ENCODE measurements at regions not wholly inside any gene's neighbourhood (a gene's known extent, or its start where the extent isn't known, plus 50 kb on each side); places are given as distances from the start of the nearest gene placed in this dataset.

DNA sequence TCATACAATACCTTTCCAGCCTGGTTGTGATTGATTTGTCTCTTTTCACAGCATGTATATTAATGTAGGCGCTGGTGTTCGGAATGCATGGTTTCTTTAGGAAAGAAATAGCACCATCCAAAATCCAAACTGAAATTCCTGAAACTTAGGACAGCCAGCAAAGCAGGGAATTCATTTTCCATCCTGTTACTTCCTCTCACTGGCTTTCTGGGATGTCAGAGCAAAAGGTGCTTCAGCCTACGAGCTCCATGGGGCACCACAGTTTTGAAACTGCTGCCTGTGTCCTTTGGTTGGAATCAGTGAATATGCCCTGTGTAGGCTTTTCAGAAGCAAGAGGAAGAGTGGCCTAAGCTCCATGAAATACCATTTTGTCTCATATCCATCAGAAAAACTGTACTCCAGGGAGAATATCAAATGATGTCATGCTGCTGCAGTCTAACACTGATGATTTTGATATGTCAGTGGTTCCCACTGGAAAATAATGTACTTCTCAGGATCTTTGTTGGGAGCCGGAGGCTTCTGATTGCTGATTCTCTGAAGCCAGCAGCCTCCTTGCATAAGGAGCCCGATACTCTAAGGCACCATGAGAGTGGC is 117.8 kb upstream of the SERP2 start:
- H3F3A ChIP-seq (replicated peaks; ENCODE audit: low read depth), result no peaks in the 10 kb centered on the region
- no peak overlapping the region for H3K4me2 ChIP-seq
- H3K4me3 ChIP-seq, result no peak overlapping the region
- no peaks in the 10 kb centered on the region for H3K79me2 ChIP-seq (replicated peaks; ENCODE audit: insufficient read depth)
- H4K20me1 ChIP-seq (replicated peaks; ENCODE audit: insufficient read depth), result no peaks in the 10 kb centered on the region
- TF ChIP-seq JUNB (IDR thresholded peaks at IDR 0.05; ENCODE audit: unreplicated experiment), result no peak
- TF ChIP-seq NANOG (IDR thresholded peaks at IDR 0.05; ENCODE audit: borderline replicate concordance), result no peak
- H3K9me3 Mint-ChIP-seq, result no peaks in the 10 kb centered on the region
- H3K9me2 ChIP-seq (ENCODE audit: insufficient read depth), result peaks cover 16% of the 10 kb centered on the region; the same call in 1 of the 2 replicates
- H3K4me1 ChIP-seq (ENCODE audit: insufficient read depth), result peaks cover 11% of the 10 kb centered on the region
- no peak overlapping the region for H3K27ac Mint-ChIP-seq
- peak overlapping the region; percentile 35; the same call in 1 of the 2 replicates for H2AFZ ChIP-seq
- no peak overlapping the region for H3K27ac ChIP-seq (ENCODE audit: low read depth)
- H3K36me3 Mint-ChIP-seq (ENCODE audit: low read depth), result no peaks in the 10 kb centered on the region
- DNase-seq (ENCODE audit: low spot score), result no peak
- no peaks in the 10 kb centered on the region for H3K36me3 ChIP-seq (ENCODE audit: insufficient read depth)
- H3K4me3 Mint-ChIP-seq, result no peak overlapping the region
- H3K27me3 Mint-ChIP-seq (ENCODE audit: insufficient read depth, low read depth, poor library complexity), result no peaks in the 10 kb centered on the region
- H3K27me3 ChIP-seq (ENCODE audit: insufficient read depth), result no peaks in the 10 kb centered on the region
- ATAC-seq, result no peak; the same call in 2 of the 3 replicates
- peaks cover 14% of the 10 kb centered on the region; the same call in 2 of the 3 replicates for H3K4me1 Mint-ChIP-seq

DNA sequence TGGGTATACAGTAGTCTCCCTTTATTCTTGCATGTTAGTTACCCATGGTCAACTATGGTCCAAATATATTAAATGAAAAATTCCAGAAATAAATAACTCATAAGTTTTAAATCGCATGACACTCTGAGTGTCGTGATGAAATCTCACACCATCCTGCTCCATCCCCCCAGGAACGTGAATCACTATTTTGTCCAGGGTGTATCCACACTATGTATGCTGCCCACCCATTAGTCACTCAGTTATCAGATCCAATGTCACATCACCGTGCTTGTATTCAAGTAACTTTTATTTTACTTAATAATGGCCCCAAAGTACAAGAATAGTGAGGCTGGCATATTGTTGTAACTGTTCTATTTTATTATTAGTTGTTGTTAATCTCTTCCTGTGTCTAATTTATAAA is 115.8 kb upstream of the SERP2 start:
- H3K4me3 ChIP-seq, result no peak overlapping the region
- no peaks in the 10 kb centered on the region for H3K36me3 Mint-ChIP-seq (ENCODE audit: low read depth)
- H3K79me2 ChIP-seq (replicated peaks; ENCODE audit: insufficient read depth), result no peaks in the 10 kb centered on the region
- H3F3A ChIP-seq (replicated peaks; ENCODE audit: low read depth), result no peaks in the 10 kb centered on the region
- H3K4me1 ChIP-seq (ENCODE audit: insufficient read depth), result peaks cover 11% of the 10 kb centered on the region
- ATAC-seq (no peak), DNase-seq (ENCODE audit: low spot score) (no peak)
- no peak overlapping the region for H2AFZ ChIP-seq
- H3K36me3 ChIP-seq (ENCODE audit: insufficient read depth), result no peaks in the 10 kb centered on the region
- H3K9me2 ChIP-seq (ENCODE audit: insufficient read depth), result peaks cover 20% of the 10 kb centered on the region; the same call in 1 of the 2 replicates
- no peak overlapping the region for H3K27ac Mint-ChIP-seq
- no peaks in the 10 kb centered on the region for H3K27me3 ChIP-seq (ENCODE audit: insufficient read depth)
- H4K20me1 ChIP-seq (replicated peaks; ENCODE audit: insufficient read depth), result no peaks in the 10 kb centered on the region
- no peak overlapping the region for H3K27ac ChIP-seq (ENCODE audit: low read depth)
- H3K4me1 Mint-ChIP-seq, result peaks cover 14% of the 10 kb centered on the region; the same call in 2 of the 3 replicates
- H3K4me2 ChIP-seq, result no peak overlapping the region
- H3K4me3 Mint-ChIP-seq, result no peak overlapping the region
- no peaks in the 10 kb centered on the region for H3K27me3 Mint-ChIP-seq (ENCODE audit: insufficient read depth, low read depth, poor library complexity)
- no peaks in the 10 kb centered on the region for H3K9me3 Mint-ChIP-seq
- TF ChIP-seq, protein P1, sequence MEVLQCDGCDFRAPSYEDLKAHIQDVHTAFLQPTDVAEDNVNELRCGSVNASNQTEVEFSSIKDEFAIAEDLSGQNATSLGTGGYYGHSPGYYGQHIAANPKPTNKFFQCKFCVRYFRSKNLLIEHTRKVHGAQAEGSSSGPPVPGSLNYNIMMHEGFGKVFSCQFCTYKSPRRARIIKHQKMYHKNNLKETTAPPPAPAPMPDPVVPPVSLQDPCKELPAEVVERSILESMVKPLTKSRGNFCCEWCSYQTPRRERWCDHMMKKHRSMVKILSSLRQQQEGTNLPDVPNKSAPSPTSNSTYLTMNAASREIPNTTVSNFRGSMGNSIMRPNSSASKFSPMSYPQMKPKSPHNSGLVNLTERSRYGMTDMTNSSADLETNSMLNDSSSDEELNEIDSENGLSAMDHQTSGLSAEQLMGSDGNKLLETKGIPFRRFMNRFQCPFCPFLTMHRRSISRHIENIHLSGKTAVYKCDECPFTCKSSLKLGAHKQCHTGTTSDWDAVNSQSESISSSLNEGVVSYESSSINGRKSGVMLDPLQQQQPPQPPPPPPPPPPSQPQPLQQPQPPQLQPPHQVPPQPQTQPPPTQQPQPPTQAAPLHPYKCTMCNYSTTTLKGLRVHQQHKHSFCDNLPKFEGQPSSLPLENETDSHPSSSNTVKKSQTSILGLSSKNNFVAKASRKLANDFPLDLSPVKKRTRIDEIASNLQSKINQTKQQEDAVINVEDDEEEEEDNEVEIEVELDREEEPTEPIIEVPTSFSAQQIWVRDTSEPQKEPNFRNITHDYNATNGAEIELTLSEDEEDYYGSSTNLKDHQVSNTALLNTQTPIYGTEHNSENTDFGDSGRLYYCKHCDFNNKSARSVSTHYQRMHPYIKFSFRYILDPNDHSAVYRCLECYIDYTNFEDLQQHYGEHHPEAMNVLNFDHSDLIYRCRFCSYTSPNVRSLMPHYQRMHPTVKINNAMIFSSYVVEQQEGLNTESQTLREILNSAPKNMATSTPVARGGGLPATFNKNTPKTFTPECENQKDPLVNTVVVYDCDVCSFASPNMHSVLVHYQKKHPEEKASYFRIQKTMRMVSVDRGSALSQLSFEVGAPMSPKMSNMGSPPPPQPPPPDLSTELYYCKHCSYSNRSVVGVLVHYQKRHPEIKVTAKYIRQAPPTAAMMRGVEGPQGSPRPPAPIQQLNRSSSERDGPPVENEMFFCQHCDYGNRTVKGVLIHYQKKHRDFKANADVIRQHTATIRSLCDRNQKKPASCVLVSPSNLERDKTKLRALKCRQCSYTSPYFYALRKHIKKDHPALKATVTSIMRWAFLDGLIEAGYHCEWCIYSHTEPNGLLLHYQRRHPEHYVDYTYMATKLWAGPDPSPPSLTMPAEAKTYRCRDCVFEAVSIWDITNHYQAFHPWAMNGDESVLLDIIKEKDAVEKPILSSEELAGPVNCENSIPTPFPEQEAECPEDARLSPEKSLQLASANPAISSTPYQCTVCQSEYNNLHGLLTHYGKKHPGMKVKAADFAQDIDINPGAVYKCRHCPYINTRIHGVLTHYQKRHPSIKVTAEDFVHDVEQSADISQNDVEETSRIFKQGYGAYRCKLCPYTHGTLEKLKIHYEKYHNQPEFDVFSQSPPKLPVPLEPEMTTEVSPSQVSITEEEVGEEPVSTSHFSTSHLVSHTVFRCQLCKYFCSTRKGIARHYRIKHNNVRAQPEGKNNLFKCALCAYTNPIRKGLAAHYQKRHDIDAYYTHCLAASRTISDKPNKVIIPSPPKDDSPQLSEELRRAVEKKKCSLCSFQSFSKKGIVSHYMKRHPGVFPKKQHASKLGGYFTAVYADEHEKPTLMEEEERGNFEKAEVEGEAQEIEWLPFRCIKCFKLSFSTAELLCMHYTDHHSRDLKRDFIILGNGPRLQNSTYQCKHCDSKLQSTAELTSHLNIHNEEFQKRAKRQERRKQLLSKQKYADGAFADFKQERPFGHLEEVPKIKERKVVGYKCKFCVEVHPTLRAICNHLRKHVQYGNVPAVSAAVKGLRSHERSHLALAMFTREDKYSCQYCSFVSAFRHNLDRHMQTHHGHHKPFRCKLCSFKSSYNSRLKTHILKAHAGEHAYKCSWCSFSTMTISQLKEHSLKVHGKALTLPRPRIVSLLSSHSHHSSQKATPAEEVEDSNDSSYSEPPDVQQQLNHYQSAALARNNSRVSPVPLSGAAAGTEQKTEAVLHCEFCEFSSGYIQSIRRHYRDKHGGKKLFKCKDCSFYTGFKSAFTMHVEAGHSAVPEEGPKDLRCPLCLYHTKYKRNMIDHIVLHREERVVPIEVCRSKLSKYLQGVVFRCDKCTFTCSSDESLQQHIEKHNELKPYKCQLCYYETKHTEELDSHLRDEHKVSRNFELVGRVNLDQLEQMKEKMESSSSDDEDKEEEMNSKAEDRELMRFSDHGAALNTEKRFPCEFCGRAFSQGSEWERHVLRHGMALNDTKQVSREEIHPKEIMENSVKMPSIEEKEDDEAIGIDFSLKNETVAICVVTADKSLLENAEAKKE (CRISPR knock-in tag; IDR thresholded peaks at IDR 0.05), result no peak
- TF ChIP-seq NANOG (IDR thresholded peaks at IDR 0.05; ENCODE audit: borderline replicate concordance) (no peak), STAT1 (IDR thresholded peaks at IDR 0.05; ENCODE audit: unreplicated experiment) (no peak), POLR2AphosphoS5 (IDR thresholded peaks at IDR 0.05; ENCODE audit: low read depth) (no peak), ZNF114 (CRISPR knock-in tag; IDR thresholded peaks at IDR 0.05) (no peak), ZNF331 (CRISPR knock-in tag; IDR thresholded peaks at IDR 0.05; ENCODE audit: low read depth) (no peak)
- TF ChIP-seq, protein P2, sequence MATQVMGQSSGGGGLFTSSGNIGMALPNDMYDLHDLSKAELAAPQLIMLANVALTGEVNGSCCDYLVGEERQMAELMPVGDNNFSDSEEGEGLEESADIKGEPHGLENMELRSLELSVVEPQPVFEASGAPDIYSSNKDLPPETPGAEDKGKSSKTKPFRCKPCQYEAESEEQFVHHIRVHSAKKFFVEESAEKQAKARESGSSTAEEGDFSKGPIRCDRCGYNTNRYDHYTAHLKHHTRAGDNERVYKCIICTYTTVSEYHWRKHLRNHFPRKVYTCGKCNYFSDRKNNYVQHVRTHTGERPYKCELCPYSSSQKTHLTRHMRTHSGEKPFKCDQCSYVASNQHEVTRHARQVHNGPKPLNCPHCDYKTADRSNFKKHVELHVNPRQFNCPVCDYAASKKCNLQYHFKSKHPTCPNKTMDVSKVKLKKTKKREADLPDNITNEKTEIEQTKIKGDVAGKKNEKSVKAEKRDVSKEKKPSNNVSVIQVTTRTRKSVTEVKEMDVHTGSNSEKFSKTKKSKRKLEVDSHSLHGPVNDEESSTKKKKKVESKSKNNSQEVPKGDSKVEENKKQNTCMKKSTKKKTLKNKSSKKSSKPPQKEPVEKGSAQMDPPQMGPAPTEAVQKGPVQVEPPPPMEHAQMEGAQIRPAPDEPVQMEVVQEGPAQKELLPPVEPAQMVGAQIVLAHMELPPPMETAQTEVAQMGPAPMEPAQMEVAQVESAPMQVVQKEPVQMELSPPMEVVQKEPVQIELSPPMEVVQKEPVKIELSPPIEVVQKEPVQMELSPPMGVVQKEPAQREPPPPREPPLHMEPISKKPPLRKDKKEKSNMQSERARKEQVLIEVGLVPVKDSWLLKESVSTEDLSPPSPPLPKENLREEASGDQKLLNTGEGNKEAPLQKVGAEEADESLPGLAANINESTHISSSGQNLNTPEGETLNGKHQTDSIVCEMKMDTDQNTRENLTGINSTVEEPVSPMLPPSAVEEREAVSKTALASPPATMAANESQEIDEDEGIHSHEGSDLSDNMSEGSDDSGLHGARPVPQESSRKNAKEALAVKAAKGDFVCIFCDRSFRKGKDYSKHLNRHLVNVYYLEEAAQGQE (IDR thresholded peaks at IDR 0.05; ENCODE audit: unreplicated experiment), result no peak
- TF ChIP-seq, protein P3, sequence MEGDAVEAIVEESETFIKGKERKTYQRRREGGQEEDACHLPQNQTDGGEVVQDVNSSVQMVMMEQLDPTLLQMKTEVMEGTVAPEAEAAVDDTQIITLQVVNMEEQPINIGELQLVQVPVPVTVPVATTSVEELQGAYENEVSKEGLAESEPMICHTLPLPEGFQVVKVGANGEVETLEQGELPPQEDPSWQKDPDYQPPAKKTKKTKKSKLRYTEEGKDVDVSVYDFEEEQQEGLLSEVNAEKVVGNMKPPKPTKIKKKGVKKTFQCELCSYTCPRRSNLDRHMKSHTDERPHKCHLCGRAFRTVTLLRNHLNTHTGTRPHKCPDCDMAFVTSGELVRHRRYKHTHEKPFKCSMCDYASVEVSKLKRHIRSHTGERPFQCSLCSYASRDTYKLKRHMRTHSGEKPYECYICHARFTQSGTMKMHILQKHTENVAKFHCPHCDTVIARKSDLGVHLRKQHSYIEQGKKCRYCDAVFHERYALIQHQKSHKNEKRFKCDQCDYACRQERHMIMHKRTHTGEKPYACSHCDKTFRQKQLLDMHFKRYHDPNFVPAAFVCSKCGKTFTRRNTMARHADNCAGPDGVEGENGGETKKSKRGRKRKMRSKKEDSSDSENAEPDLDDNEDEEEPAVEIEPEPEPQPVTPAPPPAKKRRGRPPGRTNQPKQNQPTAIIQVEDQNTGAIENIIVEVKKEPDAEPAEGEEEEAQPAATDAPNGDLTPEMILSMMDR (conservative IDR thresholded peaks at IDR 0.05; ENCODE audit: low read depth in 2 of 2), result no peak
